ENCODE measurements at regions not wholly inside any gene's neighbourhood (a gene's known extent, or its start where the extent isn't known, plus 50 kb on each side); places are given as distances from the start of the nearest gene placed in this dataset.
"Not testable (repeated sequence)": the region's sequence is repeated elsewhere in the genome, so short reads cannot be mapped to it uniquely, and the experiment has no call there.

DNA sequence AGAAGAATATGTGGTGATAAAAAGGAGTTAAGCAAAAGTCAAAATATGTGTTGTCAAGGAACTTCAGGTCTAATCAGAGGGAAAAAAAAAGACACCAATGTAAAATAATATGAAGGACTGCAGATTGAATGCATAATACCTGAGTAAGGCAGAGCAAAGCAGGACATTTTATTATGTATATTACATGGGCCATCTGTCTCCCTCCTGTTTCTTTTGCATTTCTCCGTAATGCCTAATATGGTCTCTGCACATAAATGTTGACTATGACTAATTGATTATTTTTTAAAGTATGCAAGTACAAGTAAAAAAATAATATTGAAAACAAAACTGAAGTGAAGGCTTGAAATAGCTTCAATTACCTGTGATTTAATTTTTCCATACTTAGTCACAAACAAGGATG lies 384.7 kb upstream of the MAN1A1 start:
- DNase-seq (ENCODE audit: low read depth in 3 of 3): no peak

DNA sequence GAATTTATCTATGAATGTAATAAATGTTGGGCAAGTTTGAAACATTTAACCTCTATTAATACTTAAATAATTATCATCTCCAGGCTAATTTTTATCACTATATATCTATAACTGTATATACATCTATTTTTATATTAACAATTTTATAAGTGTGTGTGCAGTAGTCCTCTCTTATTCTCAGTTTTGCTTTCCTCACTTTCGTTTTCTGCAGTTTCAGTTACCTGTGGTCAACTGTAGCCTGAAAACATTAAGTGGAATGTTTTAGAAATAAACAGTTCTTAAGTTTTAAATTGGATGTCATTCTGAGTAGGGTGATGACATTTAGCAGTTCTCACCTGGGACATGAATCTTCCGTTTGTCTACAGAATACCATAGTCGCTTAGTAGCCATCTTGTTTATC lies 379.4 kb upstream of the MAN1A1 start:
- DNase-seq (ENCODE audit: low read depth in 3 of 3): no peak

DNA sequence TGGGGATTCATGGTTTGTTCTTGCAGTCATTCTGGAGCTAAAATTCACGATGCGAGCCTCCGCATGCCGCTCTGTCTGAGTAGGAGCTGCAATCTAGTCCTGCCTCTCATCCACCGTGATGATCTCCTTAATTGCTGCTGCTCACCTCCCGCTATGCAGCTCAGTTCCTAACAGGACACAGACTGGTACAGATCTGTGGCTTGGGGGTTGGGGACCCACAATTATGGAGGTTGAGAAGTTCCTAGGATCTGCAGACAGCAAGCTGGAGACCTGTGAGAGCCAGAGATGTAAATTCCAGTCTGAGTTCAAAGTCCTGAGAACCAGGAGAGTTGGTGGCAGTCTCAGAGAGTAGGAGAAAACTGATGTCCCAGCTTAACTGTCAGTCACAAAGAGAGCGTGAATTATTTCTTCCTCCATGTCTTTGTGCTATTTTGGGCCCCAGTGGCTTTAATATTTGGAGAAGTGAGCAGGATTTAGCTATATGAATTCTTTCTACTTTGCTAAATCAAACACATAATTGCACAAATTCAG lies 378.7 kb upstream of the MAN1A1 start:
- DNase-seq (ENCODE audit: low read depth in 3 of 3): no peak

DNA sequence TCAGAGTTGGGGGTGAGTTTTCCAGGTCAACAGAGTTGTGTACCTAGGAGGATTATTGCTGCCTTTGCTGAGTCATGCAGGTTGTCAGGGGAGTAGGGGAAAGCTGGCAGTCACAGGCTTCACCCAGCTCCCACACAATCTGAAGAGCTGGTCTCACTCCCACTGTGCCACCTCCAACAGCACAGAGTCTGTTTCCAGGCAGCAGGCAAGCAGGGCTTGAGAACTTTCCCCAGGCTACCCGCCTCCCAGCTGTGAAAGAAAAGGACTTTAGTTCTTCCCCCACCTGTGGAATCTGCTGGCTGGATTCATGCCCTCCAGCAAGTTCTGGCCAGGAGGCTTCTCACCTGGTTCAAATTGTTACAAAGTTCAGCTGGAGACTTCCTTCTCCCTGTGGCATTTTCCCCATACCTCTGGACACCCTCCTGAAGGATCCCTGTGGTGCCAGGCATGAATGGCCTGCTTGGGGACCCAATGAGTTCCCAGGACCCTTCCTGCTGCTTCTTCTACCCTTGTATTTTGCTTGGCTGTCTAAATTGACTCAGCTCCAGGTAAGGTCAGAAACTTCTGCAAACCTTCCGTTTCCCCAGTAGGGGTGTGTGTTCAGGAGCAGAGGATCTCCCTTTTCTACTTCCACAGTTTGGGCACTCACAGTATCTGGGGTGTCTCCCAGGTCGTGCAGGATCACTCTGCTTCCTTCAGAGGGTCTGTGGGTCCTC lies 378.1 kb upstream of the MAN1A1 start:
- DNase-seq (ENCODE audit: low read depth in 3 of 3): no peak

DNA sequence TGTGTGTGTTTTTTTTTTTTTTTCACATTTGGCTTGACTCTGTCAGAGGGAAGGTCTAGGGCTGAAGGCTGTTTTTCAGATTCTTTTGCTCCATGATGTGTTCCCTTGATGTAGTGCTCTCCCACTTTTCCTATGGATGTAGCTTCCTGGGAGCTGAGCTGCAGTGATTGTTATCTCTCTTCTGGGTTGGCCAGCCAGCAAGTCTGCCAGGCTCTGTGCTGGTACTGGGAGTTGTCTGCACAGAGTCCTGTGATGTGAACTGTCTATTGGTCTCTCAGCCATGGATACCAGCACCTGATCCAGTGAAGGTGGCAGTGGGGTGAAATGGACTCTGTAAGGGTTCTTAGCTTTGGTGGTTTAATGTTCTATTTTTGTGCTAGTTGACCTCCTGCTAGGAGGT lies 377.4 kb upstream of the MAN1A1 start:
- not testable (repeated sequence) for DNase-seq (ENCODE audit: low read depth in 3 of 3)

DNA sequence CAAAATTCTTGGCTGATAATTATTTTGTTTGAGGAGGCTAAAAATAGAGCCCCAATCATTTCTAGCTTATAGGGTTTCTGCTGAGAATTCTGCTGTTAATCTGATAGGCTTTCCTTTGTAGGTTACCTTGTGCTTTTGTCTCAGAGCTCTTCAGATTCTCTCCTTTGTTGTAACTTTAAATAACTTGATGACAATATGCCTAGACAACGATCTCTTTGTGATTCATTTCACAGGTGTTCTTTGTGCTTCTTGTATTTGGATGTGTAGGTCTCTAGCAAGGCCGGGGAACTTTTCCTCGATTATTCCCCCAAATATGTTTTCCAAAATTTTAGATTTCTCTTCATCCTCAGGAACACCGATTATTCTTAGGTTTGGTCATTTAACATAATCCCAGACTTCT lies 376.5 kb upstream of the MAN1A1 start:
- no peak for DNase-seq (ENCODE audit: low read depth in 3 of 3)

DNA sequence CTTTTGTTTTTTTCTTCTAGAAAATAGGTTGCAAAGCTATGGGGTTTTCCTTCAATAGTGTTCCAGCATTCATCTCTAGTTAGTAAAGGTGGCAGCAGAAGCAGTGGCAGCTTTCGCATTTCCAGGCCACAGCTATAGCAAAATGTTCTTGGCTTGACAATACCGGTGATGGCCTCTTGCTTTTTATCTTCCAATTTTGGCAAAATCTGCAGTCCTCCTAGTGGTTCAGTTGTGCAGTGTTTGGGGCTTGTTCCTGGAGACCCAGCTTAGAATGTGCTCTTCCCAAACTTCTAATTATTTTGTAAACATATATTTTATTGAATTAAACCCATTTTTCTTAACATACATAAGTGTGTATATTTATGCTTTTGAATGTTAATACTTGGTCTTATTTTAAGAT lies 370.6 kb upstream of the MAN1A1 start:
- DNase-seq (ENCODE audit: low read depth in 3 of 3): no peak

DNA sequence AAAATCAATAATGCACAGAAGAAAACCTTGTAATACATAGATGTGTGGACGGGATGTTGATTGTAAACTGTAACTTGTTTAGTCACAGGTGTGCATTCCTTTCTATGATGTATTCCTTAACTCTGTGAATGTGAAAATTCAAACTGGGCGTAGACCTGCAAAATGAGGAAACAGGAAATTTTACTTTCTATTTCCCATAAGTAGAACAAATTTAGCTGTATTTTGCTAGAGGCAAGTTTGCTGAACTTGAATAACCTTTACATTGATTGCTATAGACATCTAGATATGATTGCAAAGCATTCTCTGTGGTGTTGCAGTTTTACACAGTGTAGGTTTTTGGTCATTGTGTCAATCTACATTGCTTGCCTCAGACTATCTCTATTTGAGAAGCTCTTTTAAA lies 368.4 kb upstream of the MAN1A1 start:
- no peak for DNase-seq (ENCODE audit: low read depth in 3 of 3)

DNA sequence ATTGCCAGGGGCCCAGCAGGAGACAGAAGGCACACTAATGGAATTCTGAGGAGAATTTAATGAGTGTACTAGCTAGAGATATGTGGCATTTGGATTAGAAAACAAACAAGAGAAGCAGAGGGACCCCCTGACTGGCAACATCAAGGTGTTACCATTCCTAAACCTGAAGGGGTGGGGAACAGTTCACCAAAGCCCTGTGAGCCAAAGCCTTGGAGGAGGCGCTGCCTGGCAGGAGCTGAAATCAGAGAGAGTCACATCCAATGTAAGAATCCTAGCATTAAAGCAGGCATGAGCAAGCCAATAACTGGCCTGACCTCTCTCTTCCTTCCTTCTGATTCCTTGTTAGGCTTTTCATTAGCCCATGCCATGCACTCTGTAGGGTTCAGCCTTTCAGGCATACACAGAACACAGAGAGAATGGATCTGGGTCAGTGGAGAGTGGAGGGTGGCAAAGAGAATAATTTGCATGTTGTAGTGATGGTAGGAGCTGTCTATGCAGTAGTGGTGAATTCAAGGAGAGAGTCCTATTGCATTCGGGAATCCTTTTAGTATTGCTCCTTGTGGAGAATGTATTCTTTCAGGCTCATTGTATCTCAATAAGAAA lies 367.2 kb upstream of the MAN1A1 start:
- no peak for DNase-seq (ENCODE audit: low read depth in 3 of 3)

DNA sequence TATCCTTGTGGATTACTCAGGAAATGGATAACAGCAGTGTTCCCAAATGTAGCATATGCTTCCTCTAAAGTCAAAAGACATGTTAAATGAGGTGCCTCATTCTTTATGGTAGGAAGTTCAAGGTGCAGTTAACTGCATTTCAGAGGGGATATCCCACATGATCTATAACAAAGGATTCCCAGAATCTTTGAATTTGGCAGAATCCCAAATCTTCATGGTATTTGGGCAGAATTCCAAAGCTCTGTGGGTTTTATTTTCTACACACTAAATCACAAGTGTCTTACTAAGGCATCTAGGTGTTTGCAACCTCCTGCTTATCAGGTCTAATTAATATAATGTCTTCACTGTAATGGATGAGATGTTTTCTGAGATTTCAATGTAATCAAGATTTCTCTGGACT lies 364.3 kb upstream of the MAN1A1 start:
- no peak for DNase-seq (ENCODE audit: low read depth in 3 of 3)

DNA sequence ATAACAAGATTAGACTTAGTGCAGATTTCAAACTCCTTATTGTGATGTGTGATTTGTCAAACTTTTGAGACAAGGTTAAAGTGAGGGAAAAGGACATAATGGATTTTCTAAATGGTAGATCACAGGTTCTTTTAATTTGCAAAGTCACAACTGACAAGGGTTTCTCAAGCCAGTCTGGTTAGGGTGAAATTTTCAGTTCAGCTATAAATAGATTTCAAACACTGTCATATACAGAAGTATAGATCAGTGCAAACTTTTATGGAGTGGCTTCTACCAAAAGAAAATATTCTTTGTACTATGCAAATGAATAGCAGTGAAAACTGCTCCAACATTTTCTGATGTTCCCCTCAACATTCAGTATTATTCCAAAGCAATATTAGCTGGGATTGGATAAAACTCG lies 337.1 kb upstream of the MAN1A1 start:
- DNase-seq (ENCODE audit: low read depth in 3 of 3): no peak

DNA sequence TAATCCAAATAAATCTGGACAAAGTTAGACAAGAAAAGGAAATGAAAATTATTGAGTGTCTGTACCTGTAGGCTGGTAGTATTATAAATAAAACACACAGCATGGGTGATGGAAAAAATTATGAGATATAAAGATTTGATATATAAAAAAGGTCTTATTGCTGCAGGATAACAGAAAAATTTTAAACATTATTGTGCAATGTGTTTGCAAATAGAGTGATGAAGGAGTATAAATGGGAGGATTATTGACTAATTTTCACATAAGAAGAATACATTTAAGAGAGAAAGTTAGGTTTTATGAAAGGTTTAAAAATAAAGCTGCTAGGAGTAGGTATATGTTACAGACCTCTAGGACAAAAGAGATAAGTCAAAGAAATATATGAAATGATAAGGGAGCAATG lies 336.7 kb upstream of the MAN1A1 start:
- no peak for DNase-seq (ENCODE audit: low read depth in 3 of 3)

DNA sequence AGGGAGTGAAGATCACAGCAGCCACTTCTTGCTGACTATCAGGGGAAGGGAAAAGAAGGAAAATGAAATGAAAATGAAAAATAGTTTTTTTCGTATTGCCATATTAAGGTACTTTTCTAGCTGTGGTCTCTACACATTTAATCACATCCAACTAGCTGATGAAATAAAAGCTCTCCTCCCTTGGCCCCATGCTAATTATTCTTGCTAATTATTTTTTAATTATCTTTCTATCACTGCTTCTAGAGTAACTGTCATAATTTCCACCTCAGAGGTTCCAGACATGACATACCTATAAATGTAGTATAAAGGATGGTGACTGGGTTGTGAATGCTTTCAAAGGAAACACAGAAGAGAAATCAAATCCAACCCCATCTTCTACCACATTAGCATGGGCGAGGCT lies 334.1 kb upstream of the MAN1A1 start:
- DNase-seq (ENCODE audit: low read depth in 3 of 3): no peak

DNA sequence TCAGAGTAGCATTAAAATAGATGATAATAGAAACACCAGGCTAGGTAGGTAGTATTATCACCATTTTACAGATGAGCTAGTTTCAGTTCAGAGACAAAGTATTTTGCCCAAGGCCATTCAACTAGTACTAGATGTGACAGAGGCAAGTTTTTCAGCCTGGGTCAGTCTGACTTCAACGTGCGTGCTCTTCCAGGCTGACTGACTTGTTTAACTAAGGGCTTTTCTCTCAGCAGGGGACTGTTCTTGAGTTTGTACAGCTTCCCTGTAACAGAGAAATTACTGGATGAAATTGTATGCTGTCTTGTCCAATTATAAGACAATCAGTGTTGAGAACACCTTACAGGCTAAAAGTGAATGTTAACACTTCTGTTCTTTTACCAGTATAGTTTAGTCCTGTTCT lies 333.5 kb upstream of the MAN1A1 start:
- DNase-seq (ENCODE audit: low read depth in 3 of 3): no peak

DNA sequence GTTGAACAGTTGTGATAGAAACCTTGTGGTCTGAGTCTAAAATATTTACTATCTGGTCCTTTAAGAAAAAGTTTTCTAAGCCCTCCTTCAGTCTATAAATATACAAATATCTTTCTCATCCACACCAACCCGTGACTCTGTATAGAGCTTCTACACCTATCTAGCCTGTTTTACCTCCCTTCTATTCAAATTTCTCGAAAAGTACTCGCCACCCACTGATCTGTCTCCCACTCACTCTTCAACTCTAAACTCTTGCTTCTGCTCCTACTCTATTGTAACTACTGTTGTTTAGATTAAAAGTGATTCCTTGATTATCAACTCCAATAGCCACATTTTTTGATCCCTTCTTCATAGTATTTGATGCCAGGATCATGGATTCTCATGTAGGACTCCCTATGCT lies 329.4 kb upstream of the MAN1A1 start:
- no peak for DNase-seq (ENCODE audit: low read depth in 3 of 3)

DNA sequence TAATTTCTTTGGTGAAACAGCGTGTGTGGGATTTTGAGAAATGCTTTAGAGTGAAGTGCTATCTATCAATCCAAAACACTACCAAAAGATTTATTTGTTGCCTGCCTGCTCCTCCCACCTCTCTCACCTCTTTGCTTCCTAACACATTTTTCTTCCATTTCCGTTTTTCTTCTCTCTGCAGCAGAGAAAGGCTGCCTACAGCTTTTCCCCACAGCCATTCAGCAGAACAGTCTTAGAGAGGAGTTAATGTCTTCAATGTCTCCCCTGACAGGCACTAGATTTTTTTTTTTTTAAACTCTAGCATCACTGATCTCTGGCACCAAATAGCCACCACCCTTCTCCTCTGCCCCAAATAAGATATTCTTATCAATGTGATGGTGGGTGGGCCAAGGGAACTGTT lies 327.8 kb upstream of the MAN1A1 start:
- DNase-seq (ENCODE audit: low read depth in 3 of 3): no peak

DNA sequence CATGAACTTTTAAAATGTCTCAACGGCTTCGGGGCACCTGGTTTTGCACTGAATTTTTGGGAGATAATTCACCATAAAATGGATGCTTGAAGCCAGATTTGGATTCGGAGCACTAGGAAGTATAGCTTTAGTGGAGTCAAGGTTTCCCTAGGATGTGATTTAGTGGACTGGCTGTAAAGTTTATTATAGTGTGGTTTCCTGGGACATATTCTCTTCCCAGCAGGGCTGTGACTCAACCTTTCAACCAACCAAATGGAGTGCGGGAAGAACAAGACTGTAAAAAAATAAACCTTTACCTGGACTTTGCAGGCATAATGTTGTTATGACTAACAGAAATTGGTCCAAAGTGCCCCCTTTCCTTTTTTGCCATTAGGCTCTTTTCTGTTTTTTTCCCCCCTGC lies 327.4 kb upstream of the MAN1A1 start:
- DNase-seq (ENCODE audit: low read depth in 3 of 3): no peak

DNA sequence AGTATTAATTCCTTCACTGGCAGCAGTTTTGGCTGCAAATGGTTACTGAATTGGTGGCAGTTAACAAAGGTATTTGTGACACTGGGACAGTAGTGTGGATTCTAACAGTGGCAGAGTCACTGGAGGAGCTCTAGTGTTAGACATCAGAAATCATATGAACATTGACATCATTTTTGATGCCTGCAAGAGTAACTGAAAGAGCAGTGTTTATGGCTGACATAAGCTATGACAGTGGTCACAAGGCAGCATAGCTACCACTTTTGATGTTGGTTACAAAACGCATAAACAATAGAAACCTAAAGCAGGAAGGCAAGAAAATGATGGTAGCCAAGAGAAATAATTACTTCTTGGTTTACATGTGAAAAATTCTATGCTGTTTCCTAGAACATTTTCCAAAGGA lies 326.7 kb upstream of the MAN1A1 start:
- DNase-seq (ENCODE audit: low read depth in 3 of 3): no peak

DNA sequence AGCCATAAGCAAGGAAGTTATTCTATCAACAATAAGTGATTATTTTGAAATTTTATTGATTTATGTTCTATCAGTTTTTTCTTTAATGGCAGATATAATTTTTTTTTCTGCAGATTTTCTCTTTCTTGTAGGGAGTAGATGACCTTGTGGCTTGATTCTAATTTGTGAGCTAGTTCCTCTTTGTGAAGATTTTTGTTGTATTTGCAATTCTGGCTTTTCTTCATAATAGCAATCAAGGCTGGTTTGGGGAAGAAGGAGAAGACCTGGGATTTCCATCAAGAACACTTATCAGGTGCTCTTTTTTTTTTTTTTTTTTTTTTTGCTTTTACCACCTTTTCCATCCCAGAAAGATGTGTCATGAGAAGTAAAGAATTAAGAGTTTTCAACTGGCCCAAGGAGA lies 324.2 kb upstream of the MAN1A1 start:
- no peak for DNase-seq (ENCODE audit: low read depth in 3 of 3)

DNA sequence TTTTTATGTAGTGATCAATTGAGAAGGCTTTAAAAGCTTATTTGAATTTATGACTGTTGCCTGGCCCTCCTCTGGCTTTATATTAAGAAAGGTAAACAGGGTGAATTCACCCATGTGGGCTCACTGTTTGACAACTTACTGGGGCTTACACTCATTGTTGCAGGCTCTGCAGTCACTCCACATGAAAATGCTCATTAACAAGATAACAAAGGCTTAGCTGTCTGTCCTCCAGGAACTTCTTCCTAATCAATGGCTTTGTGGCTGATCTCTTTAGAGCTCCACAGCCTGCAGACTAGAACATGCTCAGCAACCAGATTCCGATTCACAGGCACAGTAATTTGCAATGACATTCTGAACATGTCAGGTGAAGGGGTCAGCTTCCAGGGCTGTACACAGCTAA lies 323.2 kb upstream of the MAN1A1 start:
- no peak for DNase-seq (ENCODE audit: low read depth in 3 of 3)

DNA sequence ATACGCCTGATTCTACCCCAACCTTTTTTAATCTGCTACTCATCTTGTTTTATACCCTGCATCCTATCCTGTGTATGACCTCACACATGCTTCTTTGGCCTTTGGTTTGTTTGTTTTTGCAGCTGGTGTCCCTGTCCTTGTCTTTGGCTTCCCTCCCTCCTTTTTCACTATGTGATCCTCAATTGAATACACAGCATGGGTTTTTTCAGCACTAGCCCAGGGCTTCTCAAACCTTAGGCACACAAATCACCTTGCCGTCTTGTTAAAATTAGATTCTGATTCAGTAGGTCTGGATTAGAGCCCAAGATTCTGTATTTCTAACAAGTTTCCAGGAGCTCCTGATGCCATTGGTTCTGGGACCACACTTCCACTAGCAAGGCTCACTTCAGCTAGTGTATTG lies 321.5 kb upstream of the MAN1A1 start:
- DNase-seq (ENCODE audit: low read depth in 3 of 3): no peak

DNA sequence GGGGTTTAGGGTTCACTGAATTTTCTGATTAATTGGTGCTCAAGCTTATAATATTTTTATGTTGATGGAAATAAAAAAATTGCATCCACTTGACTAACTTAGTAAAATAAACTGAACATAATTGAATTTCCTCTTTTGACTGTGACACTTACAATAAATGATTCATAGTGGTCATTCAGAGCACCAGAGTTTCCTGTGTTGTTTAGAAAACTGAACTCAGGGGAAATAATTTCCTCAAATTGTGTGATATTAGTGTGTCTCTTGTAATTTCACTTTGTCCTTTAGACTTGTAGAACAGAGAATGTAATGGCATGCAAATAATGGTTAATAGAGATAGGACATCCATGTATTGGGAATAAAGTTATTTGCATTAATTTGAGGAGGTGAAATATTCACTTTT lies 319.7 kb upstream of the MAN1A1 start:
- DNase-seq (ENCODE audit: low read depth in 3 of 3): no peak

DNA sequence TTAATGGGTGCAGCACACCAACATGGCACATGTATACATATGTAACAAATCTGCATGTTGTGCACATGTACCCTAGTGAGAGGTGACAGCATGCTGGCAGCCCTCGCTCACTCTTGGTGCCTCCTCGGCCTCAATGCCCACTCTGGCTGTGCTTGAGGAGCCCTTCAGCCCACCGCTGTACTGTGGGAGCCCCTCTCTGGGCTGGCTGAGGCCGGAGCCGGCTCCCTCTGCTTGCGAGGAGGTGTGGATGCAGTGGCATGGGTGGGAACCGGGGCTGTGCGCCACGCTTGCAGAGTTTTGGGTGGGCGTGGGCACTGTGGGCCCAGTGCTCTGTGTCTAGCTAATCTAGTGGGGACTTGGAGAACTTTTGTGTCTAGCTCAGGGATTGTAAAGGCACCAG lies 315.9 kb upstream of the MAN1A1 start:
- DNase-seq (ENCODE audit: low read depth in 3 of 3): not testable (repeated sequence)

DNA sequence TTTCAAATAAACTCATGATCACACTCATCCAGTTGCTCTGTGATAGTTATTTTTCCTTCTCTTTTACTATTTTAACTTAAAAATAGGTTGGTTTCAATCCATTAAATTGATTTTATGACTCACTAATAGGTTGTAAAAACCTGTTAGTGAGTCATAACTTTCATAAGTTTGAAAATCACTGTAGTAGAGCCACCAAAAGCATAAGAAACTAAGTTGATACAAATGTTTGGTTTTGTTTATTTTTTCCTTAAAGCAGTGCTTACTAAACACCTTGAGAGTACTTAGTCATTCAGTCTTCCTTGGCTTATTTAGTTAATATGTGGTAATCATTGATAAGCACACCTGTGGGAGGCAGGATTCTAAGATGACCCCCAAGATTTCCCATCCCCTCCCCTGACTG lies 312.1 kb upstream of the MAN1A1 start:
- DNase-seq (ENCODE audit: low read depth in 3 of 3): no peak

Data from stimulated activated CD4-positive, alpha-beta T cell treated with anti-CD3 and anti-CD28 coated beads, TNF-alpha, amount 100 ng/mL, for 48 hours (primary cell).